GM12878 (cell line): ENCODE measurements at regions not wholly inside any gene's neighbourhood (a gene's known extent, or its start where the extent isn't known, plus 50 kb on each side); places are given as distances from the start of the nearest gene placed in this dataset.

Experiments used
- ATAC-seq: fragments of 200-7000 bp; cut with Tn5 transposase; 3 replicates; pipeline ENCODE4 v1.9.1; 2020; ENCODE audit warnings: mild to moderate bottlenecking, moderate library complexity
- BruUV-seq: library from RNA; stranded (reverse); fragments of 400-500 nt; replicated peaks from 2 replicates; lab custom pipeline; 2021; lab: Mats Ljungman, UMichigan
- CTCF ChIA-PET: fragments of 300-600 bp; sonication (Branson Sonifier 250); formaldehyde crosslinking; extraction: SDS; loops from one replicate; lab custom pipeline; 2021; ENCODE audit warnings: inconsistent platforms; lab: Yijun Ruan, JAX
- POLR2A ChIA-PET: fragments of 350-600 bp; formaldehyde crosslinking; extraction: SDS; loops from one replicate; lab custom pipeline; 2021; ENCODE audit warnings: inconsistent platforms; lab: Charles Lee
- RAD21 ChIA-PET: fragments of 300-600 bp; sonication (Branson Sonifier 250); formaldehyde crosslinking; loops from one replicate; lab custom pipeline; 2023; ENCODE audit warnings: antibody characterized with exemption; ENCODE audit not compliant: unreplicated experiment; lab: Charles Lee
- SMC1A ChIA-PET: fragments of 300-600 bp; sonication (Branson Sonifier 250); formaldehyde crosslinking; loops from one replicate; lab custom pipeline; 2023; ENCODE audit not compliant: unreplicated experiment, uncharacterized antibody; lab: Charles Lee
- DNase-seq: peaks from one replicate; pipeline ENCODE4 v3.0.0-alpha.2; 2011; ENCODE audit warnings: low read depth, low spot score
- FAIRE-seq: peaks from 3 replicates; lab custom pipeline; 2011; peaks lifted over from hg19 to GRCh38; lab: Jason Lieb, UNC
- H2AFZ ChIP-seq: 2 replicates; pipeline ENCODE4 v1.6.0; 2011; ENCODE audit warnings: low read depth, low read length, control low read depth; ENCODE audit not compliant: control insufficient read depth
- H3K27ac ChIP-seq: 2 replicates; pipeline ENCODE4 v1.5.1; 2011; ENCODE audit warnings: control low read depth; ENCODE audit not compliant: control insufficient read depth, insufficient read depth
- H3K27me3 ChIP-seq, 2 experiments: replicated peaks in 1 of 2; 2 replicates each; pipeline versions ENCODE4 v1.6.0 to v1.6.1; 2011; ENCODE audit warnings: low read length in 1 of 2; ENCODE audit not compliant: control insufficient read depth in 2 of 2, insufficient read depth in 2 of 2
- H3K36me3 ChIP-seq, 2 experiments: 2 replicates each; pipeline ENCODE4 v1.5.1; 2011; ENCODE audit warnings: low read length in 1 of 2; ENCODE audit not compliant: control insufficient read depth in 2 of 2, insufficient read depth in 2 of 2
- H3K4me1 ChIP-seq: 2 replicates; pipeline ENCODE4 v1.6.1; 2011; ENCODE audit warnings: mild to moderate bottlenecking, low read length, moderate library complexity, mixed read lengths; ENCODE audit not compliant: control insufficient read depth, insufficient read depth
- H3K4me2 ChIP-seq: 2 replicates; pipeline ENCODE4 v1.6.0; 2011; ENCODE audit warnings: control low read depth; ENCODE audit not compliant: control insufficient read depth, insufficient read depth
- H3K4me3 ChIP-seq: fragments of 200-600 bp; sonication (generic); 2 replicates; pipeline ENCODE4 v1.5.1; 2016
- H3K79me2 ChIP-seq: 2 replicates; pipeline ENCODE4 v1.6.0; 2011; ENCODE audit warnings: low read length; ENCODE audit not compliant: control insufficient read depth, insufficient read depth
- H3K9ac ChIP-seq: 2 replicates; pipeline ENCODE4 v1.8.0; 2011; ENCODE audit warnings: low read length, control low read depth, mixed read lengths; ENCODE audit not compliant: control insufficient read depth, insufficient read depth
- H3K9me3 ChIP-seq: replicated peaks from 3 replicates; pipeline ENCODE4 v1.5.1; 2011; ENCODE audit warnings: mild to moderate bottlenecking, low read length; ENCODE audit not compliant: control insufficient read depth, insufficient read depth
- H4K20me1 ChIP-seq: 2 replicates; pipeline ENCODE4 v1.6.0; 2011; ENCODE audit not compliant: control insufficient read depth, insufficient read depth
- ATF7 ChIP-seq: fragments of 450-650 bp; IDR thresholded peaks from 2 replicates; pipeline ENCODE4 v1.6.1; 2016; ENCODE audit warnings: low read depth, mild to moderate bottlenecking
- CHD2 ChIP-seq: IDR thresholded peaks from 2 replicates; pipeline ENCODE4 v1.6.1; 2011; ENCODE audit warnings: low read depth, low read length, improper control_type of control experiment, borderline replicate concordance
- CREM ChIP-seq: IDR thresholded peaks from 2 replicates; pipeline ENCODE4 v1.6.1; 2014; ENCODE audit warnings: antibody characterized with exemption, low read depth
- EED ChIP-seq: sonication (generic); IDR thresholded peaks from 2 replicates; pipeline ENCODE4 v1.6.1; 2016; ENCODE audit warnings: antibody characterized with exemption, low read depth
- EP300 ChIP-seq, 2 experiments: fragments of 150-350 bp in 1 of 2; IDR thresholded peaks; 2 replicates each; pipeline ENCODE4 v1.6.1; 2011 to 2012; ENCODE audit warnings: low read depth in 2 of 2, low read length in 2 of 2, borderline replicate concordance in 1 of 2, improper control_type of control experiment in 1 of 2, inconsistent platforms in 1 of 2; ENCODE audit not compliant: control insufficient read depth in 1 of 2
- ESRRA ChIP-seq: IDR thresholded peaks from 2 replicates; pipeline ENCODE4 v1.6.1; 2012; ENCODE audit warnings: mild to moderate bottlenecking, low read length, improper control_type of control experiment
- JUNB ChIP-seq: IDR thresholded peaks from 2 replicates; pipeline ENCODE4 v1.6.1; 2016; ENCODE audit warnings: antibody characterized with exemption, mild to moderate bottlenecking
- MTA2 ChIP-seq: fragments of 450-650 bp; IDR thresholded peaks from 2 replicates; pipeline ENCODE4 v1.6.1; 2016; ENCODE audit warnings: low read depth, mild to moderate bottlenecking, moderate library complexity
- MYC ChIP-seq: IDR thresholded peaks from 2 replicates; pipeline ENCODE4 v1.6.1; 2011; ENCODE audit warnings: mild to moderate bottlenecking, low read length, moderate library complexity, inconsistent platforms; ENCODE audit not compliant: insufficient read depth, insufficient replicate concordance, insufficient read length, severe bottlenecking
- NR2C2 ChIP-seq: IDR thresholded peaks from 2 replicates; pipeline ENCODE4 v1.6.1; 2011; ENCODE audit warnings: borderline replicate concordance, low read depth; ENCODE audit not compliant: control insufficient read depth, insufficient read length
- SREBF2 ChIP-seq: IDR thresholded peaks from 2 replicates; pipeline ENCODE4 v1.6.1; 2012; ENCODE audit warnings: mild to moderate bottlenecking, low read length
- TAF1 ChIP-seq: IDR thresholded peaks from 2 replicates; pipeline ENCODE4 v1.6.1; 2011; ENCODE audit warnings: mild to moderate bottlenecking, low read depth, low read length, borderline replicate concordance
- ZNF274 ChIP-seq: IDR thresholded peaks from one replicate; pipeline ENCODE4 v1.8.0; 2011; ENCODE audit not compliant: insufficient read length, insufficient read depth
- WGBS: methylation state at CpG from one replicate; pipeline ENCODE4 v1.1.6; 2016; ENCODE audit warnings: low lambda C conversion rate; ENCODE audit not compliant: insufficient replicate concordance, insufficient coverage; ENCODE audit errors: missing lambda C conversion rate; 5-methylcytosine and 5-hydroxymethylcytosine counted together
- in situ Hi-C: fragments of 300-500 bp; cut with MboI; formaldehyde crosslinking; loops from 9 replicates; pipeline ENCODE4 v1.14.3; 2018; ENCODE audit warnings: mixed read lengths
- intact Hi-C: fragments of 100-400 bp; cut with micrococcal nuclease; formaldehyde crosslinking; loops from one replicate; pipeline ENCODE4 v1.14.2; 2022; ENCODE audit not compliant: unreplicated experiment
- TF ChIP-seq, protein P1 (sequence below): IDR thresholded peaks from 2 replicates; pipeline ENCODE4 v1.6.1; 2012; ENCODE audit warnings: mild to moderate bottlenecking, low read depth, low read length

- no peak for TF ChIP-seq MYC
Observed at GRCh38 chr5:96533371-96533770, 100.3 kb upstream of the PCSK1 start (continued).

DNA sequence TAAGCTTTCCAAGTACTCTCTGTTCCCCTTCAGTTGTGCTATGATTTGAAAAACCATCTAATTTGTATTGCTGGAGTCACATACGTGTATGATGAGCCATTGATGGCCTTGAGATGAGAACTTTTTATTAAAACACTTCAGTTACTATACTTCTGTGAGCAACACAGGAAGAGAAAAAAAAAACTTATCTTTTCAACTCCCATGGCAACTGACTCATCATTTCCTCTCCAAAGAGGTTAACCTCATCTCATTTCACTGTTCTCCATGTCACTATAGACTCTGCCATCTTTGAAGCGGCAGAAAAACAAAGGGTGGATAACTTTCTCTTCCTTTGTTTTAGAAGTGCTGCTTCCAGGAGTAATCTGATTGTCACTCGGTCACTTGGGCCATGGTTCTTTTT lies 104.3 kb upstream of the PCSK1 start:
- no peaks in the 10 kb centered on the region for H3K79me2 ChIP-seq
- ChIA-PET POLR2A (no interaction called here), SMC1A (interaction anchor here (1.5 kb wide), 1 partner anchor 28 kb away, joined by 3 read pairs; no protein-coding TSS in a partner anchor), RAD21 (no interaction called here), CTCF (no interaction called here)
- no peak overlapping the region for H3K27ac ChIP-seq
- FAIRE-seq (no peak), DNase-seq (no peak), ATAC-seq (no peak; the same call in 1 of the 3 replicates)
- 12% methylated on average over 3 of the region's 3 CpGs for WGBS
- H3K27me3 ChIP-seq: no peaks in the 10 kb centered on the region
- H3K4me3 ChIP-seq: no peak overlapping the region
- intact Hi-C loops (no loop called here), in situ Hi-C loops (no loop called here)
- BruUV-seq: no TSS peak
- H4K20me1 ChIP-seq: no peaks in the 10 kb centered on the region
- H3K4me1 ChIP-seq: no peaks in the 10 kb centered on the region
- no peak overlapping the region for H3K4me2 ChIP-seq
- no peaks in the 10 kb centered on the region for H3K9me3 ChIP-seq
- H2AFZ ChIP-seq: no peak overlapping the region
- H3K9ac ChIP-seq: no peak overlapping the region
- no peaks in the 10 kb centered on the region for H3K36me3 ChIP-seq
- TF ChIP-seq ATF7 (no peak), MTA2 (no peak), EP300 (IDR thresholded peaks at IDR 0.05; ENCODE audit: borderline replicate concordance in 1 of 2, control insufficient read depth in 1 of 2, low read depth in 2 of 2, low read length in 2 of 2) (no peak), EED (no peak), TAF1 (no peak), JUNB (no peak), ESRRA (no peak), CHD2 (no peak), NR2C2 (no peak), CREM (no peak), SREBF2 (no peak), ZNF274 (no peak)
- TF ChIP-seq, protein P1, sequence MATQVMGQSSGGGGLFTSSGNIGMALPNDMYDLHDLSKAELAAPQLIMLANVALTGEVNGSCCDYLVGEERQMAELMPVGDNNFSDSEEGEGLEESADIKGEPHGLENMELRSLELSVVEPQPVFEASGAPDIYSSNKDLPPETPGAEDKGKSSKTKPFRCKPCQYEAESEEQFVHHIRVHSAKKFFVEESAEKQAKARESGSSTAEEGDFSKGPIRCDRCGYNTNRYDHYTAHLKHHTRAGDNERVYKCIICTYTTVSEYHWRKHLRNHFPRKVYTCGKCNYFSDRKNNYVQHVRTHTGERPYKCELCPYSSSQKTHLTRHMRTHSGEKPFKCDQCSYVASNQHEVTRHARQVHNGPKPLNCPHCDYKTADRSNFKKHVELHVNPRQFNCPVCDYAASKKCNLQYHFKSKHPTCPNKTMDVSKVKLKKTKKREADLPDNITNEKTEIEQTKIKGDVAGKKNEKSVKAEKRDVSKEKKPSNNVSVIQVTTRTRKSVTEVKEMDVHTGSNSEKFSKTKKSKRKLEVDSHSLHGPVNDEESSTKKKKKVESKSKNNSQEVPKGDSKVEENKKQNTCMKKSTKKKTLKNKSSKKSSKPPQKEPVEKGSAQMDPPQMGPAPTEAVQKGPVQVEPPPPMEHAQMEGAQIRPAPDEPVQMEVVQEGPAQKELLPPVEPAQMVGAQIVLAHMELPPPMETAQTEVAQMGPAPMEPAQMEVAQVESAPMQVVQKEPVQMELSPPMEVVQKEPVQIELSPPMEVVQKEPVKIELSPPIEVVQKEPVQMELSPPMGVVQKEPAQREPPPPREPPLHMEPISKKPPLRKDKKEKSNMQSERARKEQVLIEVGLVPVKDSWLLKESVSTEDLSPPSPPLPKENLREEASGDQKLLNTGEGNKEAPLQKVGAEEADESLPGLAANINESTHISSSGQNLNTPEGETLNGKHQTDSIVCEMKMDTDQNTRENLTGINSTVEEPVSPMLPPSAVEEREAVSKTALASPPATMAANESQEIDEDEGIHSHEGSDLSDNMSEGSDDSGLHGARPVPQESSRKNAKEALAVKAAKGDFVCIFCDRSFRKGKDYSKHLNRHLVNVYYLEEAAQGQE: no peak
- TF ChIP-seq, all 136 proteins: peak for 0
